ENCODE measurements at regions not wholly inside any gene's neighbourhood (a gene's known extent, or its start where the extent isn't known, plus 50 kb on each side); places are given as distances from the start of the nearest gene placed in this dataset.

- H3K27ac ChIP-seq (ENCODE audit: low read depth, low read length): no peak overlapping the region
- H3K9me3 ChIP-seq (ENCODE audit: insufficient read depth, low read depth, low read length): peaks cover 3% of the 10 kb centered on the region; the same call in 1 of the 2 replicates
- H3K4me3 ChIP-seq (ENCODE audit: low read length): no peak overlapping the region
- WGBS: 82% methylated on average over 21 of the region's 21 CpGs
- no peaks in the 10 kb centered on the region for H3K27me3 ChIP-seq (ENCODE audit: insufficient read depth, low read length)
- H3K36me3 ChIP-seq (ENCODE audit: insufficient read depth, low read length): no peaks in the 10 kb centered on the region
- no peak overlapping the region for H3K9ac ChIP-seq (ENCODE audit: low read depth, low read length)
- H3K4me1 ChIP-seq (ENCODE audit: insufficient read depth, low read length): peaks cover 29% of the 10 kb centered on the region
Measured at GRCh38 chr7:3196629-3197400, 104.2 kb upstream of the SDK1 start.

GRCh38 chr7:3197567-3198213 lies 103.4 kb upstream of the SDK1 start:
- no peak overlapping the region; the same call in 1 of the 2 replicates for H3K9ac ChIP-seq (ENCODE audit: low read depth, low read length)
- H3K27me3 ChIP-seq (ENCODE audit: insufficient read depth, low read length): no peaks in the 10 kb centered on the region
- peaks cover 3% of the 10 kb centered on the region; the same call in 1 of the 2 replicates for H3K9me3 ChIP-seq (ENCODE audit: insufficient read depth, low read depth, low read length)
- H3K4me3 ChIP-seq (ENCODE audit: low read length): no peak overlapping the region
- no peaks in the 10 kb centered on the region for H3K36me3 ChIP-seq (ENCODE audit: insufficient read depth, low read length)
- WGBS: 71% methylated on average over 10 of the region's 11 CpGs
- H3K4me1 ChIP-seq (ENCODE audit: insufficient read depth, low read length): peaks cover 29% of the 10 kb centered on the region
- no peak overlapping the region for H3K27ac ChIP-seq (ENCODE audit: low read depth, low read length)

DNA sequence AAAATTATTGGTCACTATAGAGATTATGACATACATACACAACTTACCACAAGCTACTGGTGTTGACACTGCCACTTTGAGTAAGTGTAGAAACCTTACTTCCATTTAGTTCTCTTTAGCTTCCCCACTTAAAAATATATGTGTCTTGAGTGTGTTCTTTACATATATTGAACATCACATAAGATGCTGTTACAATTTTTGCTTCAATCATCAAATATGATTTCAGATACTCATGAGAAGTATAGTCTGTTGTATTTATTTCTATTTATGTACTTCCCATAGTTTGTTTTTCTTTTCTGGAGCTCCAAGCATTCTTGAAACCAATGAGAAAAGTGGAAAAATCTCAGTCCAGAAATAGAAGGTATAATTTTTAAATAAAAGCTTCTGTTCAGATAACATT lies 102.7 kb upstream of the SDK1 start:
- Histone ChIP-seq H3K4me1 (ENCODE audit: insufficient read depth, low read length) (peaks cover 27% of the 10 kb centered on the region), H3K27ac (ENCODE audit: low read depth, low read length) (no peak overlapping the region), H3K27me3 (ENCODE audit: insufficient read depth, low read length) (no peaks in the 10 kb centered on the region), H3K4me3 (ENCODE audit: low read length) (no peak overlapping the region), H3K36me3 (ENCODE audit: insufficient read depth, low read length) (no peaks in the 10 kb centered on the region), H3K9ac (ENCODE audit: low read depth, low read length) (no peak overlapping the region), H3K9me3 (ENCODE audit: insufficient read depth, low read depth, low read length) (peaks cover 3% of the 10 kb centered on the region; the same call in 1 of the 2 replicates)

GRCh38 chr7:3200504-3200903 lies 100.5 kb upstream of the SDK1 start:
- Histone ChIP-seq H3K27me3 (ENCODE audit: insufficient read depth, low read length) (no peaks in the 10 kb centered on the region), H3K4me3 (ENCODE audit: low read length) (no peak overlapping the region), H3K9me3 (ENCODE audit: insufficient read depth, low read depth, low read length) (no peaks in the 10 kb centered on the region), H3K27ac (ENCODE audit: low read depth, low read length) (no peak overlapping the region), H3K36me3 (ENCODE audit: insufficient read depth, low read length) (no peaks in the 10 kb centered on the region), H3K4me1 (ENCODE audit: insufficient read depth, low read length) (peaks cover 11% of the 10 kb centered on the region; the same call in 1 of the 2 replicates), H3K9ac (ENCODE audit: low read depth, low read length) (no peak overlapping the region)
- WGBS: 87% methylated on average over 1 of the region's 1 CpG

DNA sequence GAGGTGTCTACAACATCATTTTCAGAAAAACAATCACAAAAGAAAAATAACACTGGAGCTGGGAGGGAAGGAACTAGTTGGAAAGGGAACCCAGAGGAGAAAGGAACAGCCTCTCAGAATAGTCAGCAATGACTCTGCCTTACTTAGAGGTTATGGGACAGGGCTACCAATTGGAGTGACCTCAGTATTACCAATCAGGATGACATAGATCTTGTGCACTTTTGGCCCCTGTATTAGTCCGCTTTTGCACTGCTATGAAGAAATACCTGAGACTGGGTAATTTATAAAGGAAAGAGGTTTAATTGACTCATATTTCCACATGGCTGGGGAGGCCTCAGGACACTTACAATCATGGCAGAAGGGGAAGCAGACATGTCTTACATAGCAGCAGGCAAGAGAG lies 99.7 kb upstream of the SDK1 start:
- H3K4me1 ChIP-seq (ENCODE audit: insufficient read depth, low read length): peaks cover 11% of the 10 kb centered on the region; the same call in 1 of the 2 replicates
- no peaks in the 10 kb centered on the region for H3K36me3 ChIP-seq (ENCODE audit: insufficient read depth, low read length)
- no peaks in the 10 kb centered on the region for H3K9me3 ChIP-seq (ENCODE audit: insufficient read depth, low read depth, low read length)
- H3K27me3 ChIP-seq (ENCODE audit: insufficient read depth, low read length): no peaks in the 10 kb centered on the region
- no peak overlapping the region for H3K4me3 ChIP-seq (ENCODE audit: low read length)
- H3K9ac ChIP-seq (ENCODE audit: low read depth, low read length): no peak overlapping the region
- no peak overlapping the region for H3K27ac ChIP-seq (ENCODE audit: low read depth, low read length)
- 0% methylated on average over 1 of the region's 1 CpG for WGBS

DNA sequence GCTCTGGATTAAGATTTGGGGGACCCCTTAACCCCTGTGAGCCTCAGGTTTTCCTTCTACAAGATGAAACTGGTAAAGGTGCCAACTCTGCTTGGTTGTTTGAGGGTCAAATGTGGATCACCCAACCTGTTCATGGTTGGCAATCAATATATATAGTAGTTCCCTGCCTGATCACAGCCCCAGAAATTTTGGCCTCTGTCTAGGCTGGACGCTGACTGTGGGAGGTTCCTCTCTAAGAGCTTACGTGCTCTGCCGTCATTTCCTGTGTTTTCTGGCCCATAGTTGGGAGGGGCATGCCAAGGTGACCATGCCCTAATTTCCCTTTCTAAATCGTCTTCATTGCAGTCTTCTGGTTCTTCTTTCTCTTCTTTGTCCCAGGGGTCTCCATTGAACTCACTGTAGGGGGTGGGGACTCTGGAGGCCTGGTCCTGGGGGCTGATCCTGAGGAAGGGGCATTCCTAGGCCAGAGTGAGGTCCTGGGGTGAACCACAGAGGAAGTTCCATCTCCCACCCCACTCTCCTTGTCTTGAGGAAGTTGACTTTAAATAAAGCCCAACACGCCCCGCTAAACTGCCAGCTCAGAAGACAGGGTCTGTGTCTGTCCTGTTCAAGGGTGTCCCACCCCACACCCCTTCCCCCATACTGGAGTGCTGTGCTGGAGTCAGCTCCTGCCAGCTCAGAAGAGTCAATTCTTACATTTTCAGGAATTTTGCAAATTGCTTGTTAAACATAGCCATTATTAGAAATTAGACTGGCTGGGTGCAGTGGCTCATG lies 98.9 kb upstream of the SDK1 start:
- Histone ChIP-seq H3K36me3 (ENCODE audit: insufficient read depth, low read length) (no peaks in the 10 kb centered on the region), H3K27me3 (ENCODE audit: insufficient read depth, low read length) (no peaks in the 10 kb centered on the region)
- 89% methylated on average over 6 of the region's 6 CpGs for WGBS

DNA sequence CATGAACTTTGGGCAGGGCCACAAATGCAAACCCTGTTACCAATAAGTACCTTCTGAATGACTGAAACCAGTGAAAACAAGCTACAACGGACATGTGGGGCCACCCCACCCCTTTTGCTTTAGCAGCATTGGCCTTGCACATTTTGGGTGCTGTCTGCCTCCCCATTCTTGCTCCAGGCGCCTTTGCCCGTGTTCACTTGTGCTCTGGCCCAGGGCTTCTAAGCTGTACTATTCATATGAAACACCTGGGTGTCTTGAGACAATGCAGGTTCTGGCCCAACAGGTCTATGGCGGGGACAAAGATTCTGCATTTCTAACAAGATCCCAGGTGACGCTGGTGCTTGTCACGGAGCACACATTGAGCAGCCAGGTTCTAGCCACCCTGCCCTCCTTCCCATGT lies 96.5 kb upstream of the SDK1 start:
- 79% methylated on average over 6 of the region's 6 CpGs for WGBS
- H3K4me1 ChIP-seq (ENCODE audit: insufficient read depth, low read length): no peaks in the 10 kb centered on the region

More for the DNA sequence above, 98.9 kb upstream of the SDK1 start:
- no peak overlapping the region for H3K9ac ChIP-seq (ENCODE audit: low read depth, low read length)
- no peak overlapping the region for H3K27ac ChIP-seq (ENCODE audit: low read depth, low read length)
- no peak overlapping the region for H3K4me3 ChIP-seq (ENCODE audit: low read length)
- H3K9me3 ChIP-seq (ENCODE audit: insufficient read depth, low read depth, low read length): no peaks in the 10 kb centered on the region
- peaks cover 8% of the 10 kb centered on the region; the same call in 1 of the 2 replicates for H3K4me1 ChIP-seq (ENCODE audit: insufficient read depth, low read length)

DNA sequence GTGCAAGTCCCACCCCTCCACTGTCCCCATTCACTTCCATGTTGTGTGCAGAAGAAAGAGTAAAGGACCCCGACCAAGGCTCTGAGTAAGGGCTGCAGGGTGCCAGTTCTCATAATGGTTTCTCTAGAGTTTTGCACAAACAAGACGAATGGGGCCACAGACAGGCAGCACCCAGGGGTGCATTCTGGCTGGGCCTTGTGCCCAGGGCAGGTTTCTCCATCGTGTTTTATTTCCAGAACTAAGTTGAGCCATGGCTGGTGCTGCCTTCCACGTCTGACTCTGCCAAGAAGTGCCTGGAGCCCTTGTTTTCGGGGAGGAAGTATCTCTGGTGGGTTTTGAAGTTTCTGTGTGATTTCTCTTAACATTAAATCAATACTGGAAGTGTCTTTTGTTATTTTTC lies 95.0 kb upstream of the SDK1 start:
- H3K9ac ChIP-seq (ENCODE audit: low read depth, low read length): no peak overlapping the region

More for the DNA sequence above, 96.5 kb upstream of the SDK1 start:
- H3K9ac ChIP-seq (ENCODE audit: low read depth, low read length): no peak overlapping the region
- H3K27me3 ChIP-seq (ENCODE audit: insufficient read depth, low read length): no peaks in the 10 kb centered on the region
- no peak overlapping the region for H3K4me3 ChIP-seq (ENCODE audit: low read length)
- H3K9me3 ChIP-seq (ENCODE audit: insufficient read depth, low read depth, low read length): no peaks in the 10 kb centered on the region
- H3K27ac ChIP-seq (ENCODE audit: low read depth, low read length): no peak overlapping the region
- H3K36me3 ChIP-seq (ENCODE audit: insufficient read depth, low read length): no peaks in the 10 kb centered on the region

GRCh38 chr7:3206771-3207191 lies 94.3 kb upstream of the SDK1 start:
- 94% methylated on average over 5 of the region's 5 CpGs for WGBS
- Histone ChIP-seq H3K9ac (ENCODE audit: low read depth, low read length) (no peak overlapping the region), H3K27me3 (ENCODE audit: insufficient read depth, low read length) (no peaks in the 10 kb centered on the region), H3K4me1 (ENCODE audit: insufficient read depth, low read length) (no peaks in the 10 kb centered on the region), H3K4me3 (ENCODE audit: low read length) (no peak overlapping the region), H3K9me3 (ENCODE audit: insufficient read depth, low read depth, low read length) (no peaks in the 10 kb centered on the region), H3K36me3 (ENCODE audit: insufficient read depth, low read length) (no peaks in the 10 kb centered on the region), H3K27ac (ENCODE audit: low read depth, low read length) (no peak overlapping the region)

More for the DNA sequence above, 95.0 kb upstream of the SDK1 start:
- H3K27ac ChIP-seq (ENCODE audit: low read depth, low read length): no peak overlapping the region
- no peaks in the 10 kb centered on the region for H3K27me3 ChIP-seq (ENCODE audit: insufficient read depth, low read length)
- no peaks in the 10 kb centered on the region for H3K4me1 ChIP-seq (ENCODE audit: insufficient read depth, low read length)
- no peaks in the 10 kb centered on the region for H3K9me3 ChIP-seq (ENCODE audit: insufficient read depth, low read depth, low read length)
- WGBS: 76% methylated on average over 5 of the region's 5 CpGs
- no peaks in the 10 kb centered on the region for H3K36me3 ChIP-seq (ENCODE audit: insufficient read depth, low read length)
- H3K4me3 ChIP-seq (ENCODE audit: low read length): no peak overlapping the region

DNA sequence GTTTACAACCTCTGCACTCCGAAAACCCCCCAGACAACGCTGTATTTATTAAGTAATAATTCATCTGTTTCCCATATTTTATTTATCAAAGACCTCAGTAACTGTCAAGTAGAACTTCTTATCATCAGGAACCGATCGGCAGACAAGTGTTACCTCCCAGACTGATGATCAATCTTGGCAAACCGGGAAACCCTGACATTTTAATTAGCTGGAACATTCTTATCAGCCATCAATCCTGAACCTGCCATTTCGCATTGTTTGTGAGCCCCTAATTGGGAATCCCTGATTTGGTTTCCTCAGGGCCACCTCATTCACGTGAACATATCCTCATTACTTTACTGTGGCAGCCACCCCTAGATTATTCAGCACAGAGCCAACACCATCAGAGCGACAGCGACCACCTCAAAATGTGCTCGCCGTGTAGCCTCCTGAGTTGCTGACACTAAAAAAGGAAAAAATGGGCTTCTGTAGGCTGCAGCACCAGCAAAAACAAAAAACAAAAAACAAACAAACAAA lies 93.6 kb upstream of the SDK1 start:
- Histone ChIP-seq H3K9ac (ENCODE audit: low read depth, low read length) (no peak overlapping the region), H3K4me3 (ENCODE audit: low read length) (no peak overlapping the region), H3K27me3 (ENCODE audit: insufficient read depth, low read length) (no peaks in the 10 kb centered on the region), H3K36me3 (ENCODE audit: insufficient read depth, low read length) (no peaks in the 10 kb centered on the region), H3K4me1 (ENCODE audit: insufficient read depth, low read length) (no peaks in the 10 kb centered on the region), H3K27ac (ENCODE audit: low read depth, low read length) (no peak overlapping the region), H3K9me3 (ENCODE audit: insufficient read depth, low read depth, low read length) (no peaks in the 10 kb centered on the region)
- 90% methylated on average over 11 of the region's 11 CpGs for WGBS

DNA sequence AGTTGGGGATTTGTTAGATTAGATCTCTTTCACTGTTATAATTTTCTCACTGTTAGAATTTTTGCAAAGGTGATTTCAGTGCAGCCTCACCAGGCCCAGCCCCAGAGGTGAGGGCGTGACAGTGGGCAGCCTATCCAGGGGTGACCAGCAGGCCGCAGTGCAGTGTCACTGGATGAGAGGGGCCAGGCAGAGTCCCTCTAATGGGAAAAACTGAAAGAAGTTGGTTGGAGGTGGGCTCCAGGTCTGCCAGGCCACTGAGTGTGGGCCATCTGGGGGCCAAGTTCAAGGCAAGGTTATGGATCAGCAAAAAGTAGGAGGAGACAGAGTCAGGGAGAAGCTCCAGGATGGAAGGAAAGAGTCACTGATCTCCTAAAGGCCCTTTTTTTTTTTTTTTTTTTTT lies 90.5 kb upstream of the SDK1 start:
- no peaks in the 10 kb centered on the region for H3K27me3 ChIP-seq (ENCODE audit: insufficient read depth, low read length)
- no peak overlapping the region for H3K27ac ChIP-seq (ENCODE audit: low read depth, low read length)
- H3K9me3 ChIP-seq (ENCODE audit: insufficient read depth, low read depth, low read length): no peaks in the 10 kb centered on the region
- H3K4me3 ChIP-seq (ENCODE audit: low read length): no peak overlapping the region
- H3K9ac ChIP-seq (ENCODE audit: low read depth, low read length): no peak overlapping the region
- 82% methylated on average over 2 of the region's 2 CpGs for WGBS
- no peaks in the 10 kb centered on the region for H3K4me1 ChIP-seq (ENCODE audit: insufficient read depth, low read length)
- H3K36me3 ChIP-seq (ENCODE audit: insufficient read depth, low read length): no peaks in the 10 kb centered on the region
